ENCODE measurements at regions not wholly inside any gene's neighbourhood (a gene's known extent, or its start where the extent isn't known, plus 50 kb on each side); places are given as distances from the start of the nearest gene placed in this dataset.

- ATAC-seq, result no peak
- no peak overlapping the region for H3K4me3 ChIP-seq
- no peaks in the 10 kb centered on the region for H3K4me1 ChIP-seq
- DNase-seq, result no peak
- no peak for TF ChIP-seq CTCF (IDR thresholded peaks at IDR 0.05)
- intact Hi-C loops (cut with DNase I), result no loop called here
- H3K27me3 ChIP-seq, result no peaks in the 10 kb centered on the region
- no peaks in the 10 kb centered on the region for H3K36me3 ChIP-seq
- H3K27ac ChIP-seq, result no peak overlapping the region
- no peaks in the 10 kb centered on the region for H3K9me3 ChIP-seq
These were observed 426.0 kb downstream of the CDH2 start for GRCh38 chr18:27750923-27751322.

GRCh38 chr18:27750014-27750413 is 426.9 kb downstream of the CDH2 start:
- intact Hi-C loops (cut with DNase I), result no loop called here
- Histone ChIP-seq H3K4me3 (no peak overlapping the region), H3K27me3 (no peaks in the 10 kb centered on the region), H3K36me3 (no peaks in the 10 kb centered on the region), H3K4me1 (no peaks in the 10 kb centered on the region), H3K27ac (no peak overlapping the region), H3K9me3 (no peaks in the 10 kb centered on the region)
- ATAC-seq (peak; percentile 86), DNase-seq (peak in 2 of 4 donors; percentile 11 to 35)
- peak in 1 of 2 donors; percentile 13 for TF ChIP-seq CTCF (IDR thresholded peaks at IDR 0.05)

- no peaks in the 10 kb centered on the region for H3K36me3 ChIP-seq
- H3K4me3 ChIP-seq, result no peak overlapping the region
- intact Hi-C loops (cut with DNase I), result no loop called here
- no peaks in the 10 kb centered on the region for H3K27me3 ChIP-seq
- DNase-seq, result no peak
- no peak for ATAC-seq
- no peak overlapping the region for H3K27ac ChIP-seq
- H3K4me1 ChIP-seq, result no peaks in the 10 kb centered on the region
- no peak for TF ChIP-seq CTCF (IDR thresholded peaks at IDR 0.05)
- no peaks in the 10 kb centered on the region for H3K9me3 ChIP-seq
These were observed 427.7 kb downstream of the CDH2 start for GRCh38 chr18:27749194-27749593.

DNA sequence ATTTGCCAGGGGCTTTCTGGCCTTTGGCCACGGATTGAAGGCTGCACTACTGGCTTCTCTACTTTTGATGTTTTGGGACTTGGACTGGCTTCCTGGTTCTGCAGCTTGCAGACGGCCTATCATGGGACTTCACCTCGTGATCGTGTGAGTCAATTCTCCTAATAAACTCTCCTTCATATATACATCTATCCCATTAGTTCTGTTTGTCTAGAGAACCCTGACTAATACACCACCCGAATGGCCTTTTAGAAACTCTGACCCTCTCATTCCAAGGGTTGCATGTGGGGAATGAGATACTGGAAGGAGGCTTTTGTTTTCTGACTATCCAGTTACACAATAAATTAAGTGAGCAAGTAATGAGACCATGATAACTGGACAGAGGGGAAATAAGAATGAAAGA is 430.7 kb downstream of the CDH2 start:
- no peak overlapping the region for H3K27ac ChIP-seq
- no peak overlapping the region for H3K4me3 ChIP-seq
- H3K9me3 ChIP-seq, result peaks cover 0 to 3% of the 10 kb centered on the region in 2 donors
- DNase-seq (no peak), ATAC-seq (no peak)
- no peaks in the 10 kb centered on the region for H3K36me3 ChIP-seq
- TF ChIP-seq CTCF (IDR thresholded peaks at IDR 0.05), result no peak
- no peaks in the 10 kb centered on the region for H3K4me1 ChIP-seq
- H3K27me3 ChIP-seq, result no peaks in the 10 kb centered on the region
- intact Hi-C loops (cut with DNase I), result no loop called here

DNA sequence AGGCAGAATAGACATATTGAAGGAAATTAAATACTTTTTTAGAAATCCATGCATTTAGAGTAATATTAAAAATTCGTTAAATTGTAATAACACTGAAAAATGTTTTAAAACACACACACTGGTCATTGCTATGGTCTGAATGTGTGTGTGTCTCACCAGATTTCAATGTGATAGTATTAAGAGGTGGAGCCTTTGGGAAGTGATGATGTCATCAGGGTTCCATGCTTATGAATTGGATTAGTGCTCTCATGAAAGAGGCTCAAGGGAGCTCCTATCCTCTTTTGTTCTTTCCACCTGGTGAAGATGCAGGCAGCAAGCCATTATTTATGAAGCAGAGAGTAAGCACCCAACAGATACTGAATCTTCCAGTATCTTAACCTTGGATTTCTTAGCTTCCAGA is 441.8 kb downstream of the CDH2 start:
- intact Hi-C loops (cut with DNase I), result no loop called here
- no peak for DNase-seq
- no peaks in the 10 kb centered on the region for H3K36me3 ChIP-seq
- ATAC-seq, result no peak
- TF ChIP-seq CTCF (IDR thresholded peaks at IDR 0.05), result no peak
- no peak overlapping the region for H3K27ac ChIP-seq
- no peaks in the 10 kb centered on the region for H3K4me1 ChIP-seq
- H3K9me3 ChIP-seq, result peaks cover 0 to 5% of the 10 kb centered on the region in 2 donors
- H3K4me3 ChIP-seq, result no peak overlapping the region
- no peaks in the 10 kb centered on the region for H3K27me3 ChIP-seq

All from left lung (tissue), 4 donors.